ENCODE measurements at regions not wholly inside any gene's neighbourhood (a gene's known extent, or its start where the extent isn't known, plus 50 kb on each side); places are given as distances from the start of the nearest gene placed in this dataset.

GRCh38 chr5:24080046-24080445 is 564.7 kb downstream of the CDH10 start:
- H3K36me3 Mint-ChIP-seq (ENCODE audit: low read depth): no peaks in the 10 kb centered on the region
- DNase-seq: no peak

DNA sequence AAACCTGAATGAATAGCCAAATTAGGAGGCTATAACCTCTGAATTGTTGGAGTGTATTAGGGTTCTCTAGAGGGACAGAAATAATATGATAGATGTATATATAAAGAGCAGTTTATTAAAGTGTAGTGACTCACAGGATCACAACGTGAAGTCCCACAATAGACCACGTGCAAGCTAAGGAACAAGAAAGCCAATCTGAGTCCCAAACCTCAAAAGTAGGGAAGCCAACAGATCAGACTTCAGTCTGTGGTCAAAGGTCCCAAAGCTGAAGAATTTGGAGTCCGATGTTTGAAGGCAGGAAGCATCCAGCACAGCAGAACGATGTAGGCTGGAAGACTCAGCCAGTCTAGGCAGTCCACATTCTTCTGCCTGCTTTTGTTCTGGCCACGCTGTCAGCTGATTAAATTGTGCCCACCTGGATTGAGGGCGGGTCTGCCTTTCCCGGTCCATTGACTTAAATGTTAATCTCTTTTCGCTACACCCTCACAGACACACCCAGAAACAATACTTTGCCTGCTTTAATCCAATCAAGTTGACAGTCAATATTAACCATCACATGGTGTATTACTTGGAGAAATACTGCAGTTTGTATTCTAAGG is 550.6 kb downstream of the CDH10 start:
- H3K9me3 Mint-ChIP-seq: peaks cover 29% of the 10 kb centered on the region
- no peaks in the 10 kb centered on the region for H3K36me3 Mint-ChIP-seq (ENCODE audit: low read depth)
- Histone ChIP-seq H3K36me3 (ENCODE audit: control insufficient read depth, insufficient read depth, low read length) (no peaks in the 10 kb centered on the region), H3K9ac (ENCODE audit: extremely low read depth, low read length, poor library complexity, severe bottlenecking) (no peak overlapping the region), H3K9me3 (ENCODE audit: control insufficient read depth, low read length) (peaks cover 31% of the 10 kb centered on the region), H3K27me3 (ENCODE audit: control insufficient read depth, insufficient read depth, low read length, poor library complexity, severe bottlenecking) (no peaks in the 10 kb centered on the region), H3K27ac (ENCODE audit: low read depth, low read length) (no peak overlapping the region), H3K4me3 (ENCODE audit: low read length) (no peak overlapping the region), H3K4me1 (ENCODE audit: control insufficient read depth, insufficient read depth, low read length) (no peaks in the 10 kb centered on the region)
- DNase-seq: no peak
- peaks cover 5% of the 10 kb centered on the region for H3K4me1 Mint-ChIP-seq
- 92 to 93% methylated on average over 7 to 8 of the region's 8 CpGs for WGBS, 2 experiments (ENCODE audit: insufficient coverage in 1 of 2, insufficient read length in 1 of 2)
- H3K27ac Mint-ChIP-seq: no peak overlapping the region
- TF ChIP-seq CTCF (conservative IDR thresholded peaks at IDR 0.05): no peak
- no peaks in the 10 kb centered on the region for H3K27me3 Mint-ChIP-seq (ENCODE audit: insufficient read depth)
- no peak overlapping the region for H3K4me3 Mint-ChIP-seq

More at GRCh38 chr5:24080046-24080445, 564.7 kb downstream of the CDH10 start:
- Histone ChIP-seq H3K4me1 (ENCODE audit: control insufficient read depth, insufficient read depth, low read length) (no peaks in the 10 kb centered on the region), H3K9me3 (ENCODE audit: control insufficient read depth, low read length) (no peaks in the 10 kb centered on the region), H3K27ac (ENCODE audit: low read depth, low read length) (no peak overlapping the region), H3K36me3 (ENCODE audit: control insufficient read depth, insufficient read depth, low read length) (no peaks in the 10 kb centered on the region), H3K9ac (ENCODE audit: extremely low read depth, low read length, poor library complexity, severe bottlenecking) (no peak overlapping the region), H3K4me3 (ENCODE audit: low read length) (no peak overlapping the region), H3K27me3 (ENCODE audit: control insufficient read depth, insufficient read depth, low read length, poor library complexity, severe bottlenecking) (no peaks in the 10 kb centered on the region)
- TF ChIP-seq CTCF (conservative IDR thresholded peaks at IDR 0.05): no peak
- no peak overlapping the region for H3K4me3 Mint-ChIP-seq
- 90 to 100% methylated on average over 1 to 2 of the region's 2 CpGs for WGBS, 2 experiments (ENCODE audit: insufficient coverage in 1 of 2, insufficient read length in 1 of 2)
- H3K27me3 Mint-ChIP-seq (ENCODE audit: insufficient read depth): no peaks in the 10 kb centered on the region
- H3K9me3 Mint-ChIP-seq: no peaks in the 10 kb centered on the region
- H3K27ac Mint-ChIP-seq: no peak overlapping the region
- peaks cover 7% of the 10 kb centered on the region for H3K4me1 Mint-ChIP-seq

DNA sequence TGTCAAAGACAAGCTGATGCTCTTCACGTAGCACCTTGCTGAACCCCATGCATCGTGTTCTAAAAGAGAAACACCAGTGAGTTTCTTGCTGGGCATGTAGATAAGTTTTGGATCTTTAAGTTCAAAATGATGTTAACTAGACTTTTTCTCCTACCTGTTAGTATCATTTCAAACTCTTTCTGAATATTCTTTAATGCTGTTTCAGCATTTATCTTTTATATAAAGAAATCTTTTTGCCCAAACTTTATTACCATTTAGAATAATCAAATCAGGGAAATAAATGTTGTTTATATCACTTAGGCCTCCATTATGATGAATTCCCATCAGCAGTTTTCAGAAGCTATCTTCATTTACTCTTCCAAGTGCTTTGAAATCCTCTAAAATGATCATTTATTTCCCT is 542.8 kb downstream of the CDH10 start:
- no peak for TF ChIP-seq CTCF (conservative IDR thresholded peaks at IDR 0.05)
- peaks cover 2% of the 10 kb centered on the region for H3K4me1 ChIP-seq (ENCODE audit: control insufficient read depth, insufficient read depth, low read length)
- no peaks in the 10 kb centered on the region for H3K27me3 Mint-ChIP-seq (ENCODE audit: insufficient read depth)
- H3K9me3 ChIP-seq (ENCODE audit: control insufficient read depth, low read length): peaks cover 34% of the 10 kb centered on the region
- H3K36me3 Mint-ChIP-seq (ENCODE audit: low read depth): peaks cover 12% of the 10 kb centered on the region
- no peak for DNase-seq
- H3K27ac ChIP-seq (ENCODE audit: low read depth, low read length): no peak overlapping the region
- no peaks in the 10 kb centered on the region for H3K27me3 ChIP-seq (ENCODE audit: control insufficient read depth, insufficient read depth, low read length, poor library complexity, severe bottlenecking)
- H3K36me3 ChIP-seq (ENCODE audit: control insufficient read depth, insufficient read depth, low read length): peaks cover 6% of the 10 kb centered on the region
- H3K4me1 Mint-ChIP-seq: peaks cover 8% of the 10 kb centered on the region
- H3K4me3 Mint-ChIP-seq: no peak overlapping the region
- H3K4me3 ChIP-seq (ENCODE audit: low read length): no peak overlapping the region
- peaks cover 23% of the 10 kb centered on the region for H3K9me3 Mint-ChIP-seq
- no peak overlapping the region for H3K27ac Mint-ChIP-seq
- no peak overlapping the region for H3K9ac ChIP-seq (ENCODE audit: extremely low read depth, low read length, poor library complexity, severe bottlenecking)
- WGBS, 2 experiments (ENCODE audit: insufficient coverage in 1 of 2, insufficient read length in 1 of 2): 77% methylated on average over 2 of the region's 2 CpGs; no CpG with 5 or more reads in 1 of the 2 experiments

Measured in endodermal cell (in vitro differentiated cells).